ENCODE measurements at regions not wholly inside any gene's neighbourhood (a gene's known extent, or its start where the extent isn't known, plus 50 kb on each side); places are given as distances from the start of the nearest gene placed in this dataset.
"Not testable (repeated sequence)": the region's sequence is repeated elsewhere in the genome, so short reads cannot be mapped to it uniquely, and the experiment has no call there.

DNA sequence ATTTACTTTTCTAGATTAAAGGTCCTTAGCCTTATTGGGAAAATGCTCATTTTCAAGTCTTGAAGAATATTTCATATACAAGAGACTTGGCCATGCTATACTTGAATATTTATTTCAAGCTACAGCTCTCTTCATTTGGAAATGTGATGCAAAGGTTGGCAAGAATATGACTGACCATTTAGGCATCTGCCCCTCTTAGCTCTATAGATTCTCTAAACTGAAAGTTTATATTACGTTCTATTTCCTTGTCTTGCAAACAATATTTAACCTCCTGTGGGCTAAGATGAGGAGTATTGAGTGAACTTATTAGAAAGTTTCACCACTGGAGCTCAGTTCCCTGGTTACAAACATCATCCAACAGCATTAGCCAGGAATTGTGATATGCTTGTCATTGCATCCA is 593.1 kb downstream of the MAT2B start:
- DNase-seq = no peak

DNA sequence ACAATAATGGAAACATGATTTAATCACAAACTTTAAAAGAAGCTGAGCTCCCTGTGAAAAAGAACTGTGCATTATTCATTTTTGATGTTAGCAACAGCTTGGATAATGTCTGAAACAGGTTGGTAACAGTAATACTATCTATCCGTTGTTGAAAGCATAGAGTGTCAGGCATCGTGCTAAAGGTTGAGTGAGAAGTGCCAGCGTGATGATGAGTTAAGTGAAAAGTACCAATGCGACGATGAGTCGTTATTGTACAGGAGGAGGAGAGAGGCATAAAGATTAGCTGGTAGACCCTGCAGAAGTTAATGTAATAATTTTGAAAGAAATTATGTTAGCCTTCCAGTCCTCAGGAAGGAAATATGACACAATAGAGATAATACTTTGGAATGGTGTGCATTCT is 593.6 kb downstream of the MAT2B start:
- DNase-seq = no peak

DNA sequence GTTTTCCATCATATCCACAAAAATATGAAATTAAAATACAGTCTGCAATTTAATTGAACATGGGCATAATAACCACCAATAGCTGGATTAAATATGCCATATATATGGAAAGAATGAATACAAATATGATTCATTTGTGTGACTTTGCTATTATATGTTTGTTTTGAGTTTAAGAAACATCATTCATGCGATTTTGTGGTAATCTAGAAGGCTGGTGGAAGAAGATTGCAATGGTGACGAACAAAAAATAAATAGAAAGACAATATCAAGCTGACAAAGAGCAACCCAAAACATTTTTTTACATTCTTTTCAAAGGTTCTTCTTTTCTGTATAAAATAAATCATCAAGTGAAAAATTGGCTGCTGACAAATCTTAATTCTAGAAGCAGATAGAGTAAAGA is 610.0 kb downstream of the MAT2B start:
- DNase-seq = no peak

DNA sequence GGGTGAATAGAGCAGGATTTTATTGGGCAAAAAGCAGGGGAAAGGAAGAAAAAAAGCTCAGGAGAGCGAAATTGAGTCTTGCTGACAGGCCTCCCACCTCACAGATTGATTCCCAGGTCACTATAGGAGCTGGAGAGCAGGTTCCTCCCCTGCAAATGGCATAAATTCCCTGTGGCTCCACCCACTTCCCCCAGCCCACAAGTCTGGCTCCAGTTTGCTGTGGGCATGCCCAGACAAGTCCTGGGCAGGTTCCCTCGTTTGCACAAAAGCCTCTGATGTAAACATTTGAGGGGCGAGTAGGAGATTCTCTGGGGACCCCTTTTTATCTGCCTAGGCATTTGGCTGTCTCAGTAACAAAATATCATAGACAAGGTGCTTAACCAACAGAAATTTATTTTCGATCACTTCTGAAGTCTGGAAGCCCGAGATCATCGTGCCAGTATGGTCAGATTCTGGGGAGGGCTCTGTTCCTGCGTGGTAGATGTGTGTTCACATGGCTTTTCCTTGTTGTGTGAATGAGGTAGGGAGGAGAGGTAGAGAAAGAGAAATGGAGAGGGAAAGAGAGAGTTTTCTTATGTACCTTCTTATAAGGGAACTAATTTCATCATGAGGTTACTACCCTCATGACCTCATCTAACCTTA is 614.5 kb downstream of the MAT2B start:
- no peak for DNase-seq

DNA sequence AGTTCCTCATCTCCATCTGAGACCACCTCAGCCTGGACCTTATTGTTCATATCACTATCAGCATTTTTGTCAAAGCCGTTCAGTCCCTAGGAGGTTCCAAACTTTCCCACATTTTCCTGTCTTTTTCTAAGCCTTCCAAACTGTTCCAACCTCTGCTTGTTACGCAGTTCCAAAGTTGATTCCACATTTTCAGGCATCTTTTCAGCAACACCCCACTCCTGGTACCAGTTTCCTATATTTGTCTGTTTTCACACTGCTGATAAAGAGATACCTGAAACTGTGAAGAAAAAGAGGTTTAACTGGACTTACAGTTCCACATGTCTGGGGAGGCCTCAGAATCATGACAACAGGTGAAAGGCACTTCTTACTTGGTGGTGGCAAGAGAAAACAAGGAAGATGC is 622.1 kb downstream of the MAT2B start:
- no peak for DNase-seq

DNA sequence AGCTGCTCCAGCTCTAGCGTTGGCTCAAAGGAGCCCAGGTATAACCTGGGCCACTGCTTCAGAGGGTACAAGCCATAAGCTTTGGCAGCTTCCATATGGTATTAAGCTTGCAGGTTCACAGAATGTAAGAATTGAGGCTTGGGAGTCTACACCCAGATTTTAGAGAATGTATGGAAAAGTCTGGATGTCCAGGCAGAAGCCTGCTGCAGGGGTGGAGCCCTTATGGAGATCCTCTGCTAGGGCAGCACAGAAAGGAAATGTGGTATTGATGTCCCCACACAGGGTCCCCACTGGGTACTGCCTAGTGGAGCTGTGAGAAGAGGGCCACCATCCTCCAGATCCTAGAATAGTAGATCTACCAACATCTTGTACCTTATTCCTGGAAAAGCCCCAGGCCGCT is 626.9 kb downstream of the MAT2B start:
- DNase-seq = no peak

DNA sequence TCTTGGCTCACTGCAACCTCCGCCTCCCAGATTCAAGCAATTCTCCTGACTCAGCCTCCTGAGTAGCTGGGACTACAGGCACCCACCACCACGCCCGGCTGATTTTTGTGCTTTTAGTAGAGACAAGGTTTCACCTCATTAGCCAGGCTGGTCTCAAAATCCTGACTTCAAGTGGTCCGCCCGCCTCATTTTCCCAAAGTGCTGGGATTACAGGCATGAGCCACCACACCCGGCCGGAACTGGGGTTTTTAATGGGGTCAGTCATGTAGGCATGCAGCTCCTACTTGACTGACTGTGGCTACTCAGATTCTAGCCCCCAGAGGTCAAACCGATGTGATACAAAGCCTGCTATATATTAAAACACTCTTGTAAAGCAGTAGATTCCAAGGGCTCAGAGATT is 631.7 kb downstream of the MAT2B start:
- DNase-seq = no peak

DNA sequence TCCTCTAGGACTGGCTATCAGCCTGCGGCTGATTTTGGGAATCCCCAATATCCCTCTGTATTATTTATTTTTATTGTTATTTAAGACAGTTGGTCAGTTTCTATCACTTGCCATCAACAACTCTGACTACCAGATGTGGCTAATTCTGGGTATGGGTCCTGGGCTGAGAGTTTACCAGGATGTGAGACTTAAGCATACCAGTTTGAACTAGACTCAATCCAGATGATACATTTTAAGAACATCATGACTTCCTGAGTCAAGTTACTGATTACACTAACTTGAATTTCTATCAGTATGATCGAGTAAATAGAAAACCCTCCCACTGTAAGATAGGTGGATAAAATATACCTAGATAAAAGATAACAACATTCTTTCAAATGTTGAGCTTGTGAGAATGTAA is 634.0 kb downstream of the MAT2B start:
- no peak for DNase-seq

DNA sequence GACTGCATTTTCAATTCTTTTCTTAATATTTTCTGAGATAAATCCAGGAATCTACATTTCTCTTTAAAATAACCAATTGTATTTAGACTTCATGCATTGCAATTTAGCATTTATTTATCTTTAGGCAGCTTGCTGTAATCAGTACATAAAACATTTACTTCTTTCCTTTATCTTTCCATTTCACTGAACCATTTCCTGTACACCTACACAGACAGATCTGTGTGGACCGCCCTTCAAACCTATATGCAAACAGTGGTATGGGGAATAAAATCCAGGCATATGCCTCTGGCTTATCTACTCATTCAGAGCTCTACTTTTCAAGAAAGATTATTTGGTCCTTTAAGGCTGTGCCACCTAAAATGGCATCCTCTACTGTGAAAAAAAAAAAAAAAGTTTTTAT is 640.0 kb downstream of the MAT2B start:
- DNase-seq = no peak

DNA sequence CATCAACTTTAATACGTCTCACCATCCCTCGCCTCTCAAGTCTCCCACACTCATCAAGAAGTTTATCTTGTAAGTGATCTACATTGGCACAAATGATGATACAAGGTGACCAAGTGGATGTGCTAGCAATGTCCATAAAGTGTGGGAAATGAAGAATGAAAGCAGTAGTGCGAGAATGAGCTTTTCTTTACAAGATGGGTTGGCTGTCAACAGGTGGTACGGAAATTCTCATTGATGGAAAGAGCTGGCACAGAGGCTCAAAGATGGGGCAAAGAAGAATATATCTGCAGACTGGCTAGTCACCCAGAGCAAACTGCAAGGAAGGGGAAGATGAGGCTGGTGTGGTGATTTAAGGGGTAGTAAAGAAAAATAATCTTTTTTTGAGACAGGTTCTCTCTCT is 640.8 kb downstream of the MAT2B start:
- no peak for DNase-seq

DNA sequence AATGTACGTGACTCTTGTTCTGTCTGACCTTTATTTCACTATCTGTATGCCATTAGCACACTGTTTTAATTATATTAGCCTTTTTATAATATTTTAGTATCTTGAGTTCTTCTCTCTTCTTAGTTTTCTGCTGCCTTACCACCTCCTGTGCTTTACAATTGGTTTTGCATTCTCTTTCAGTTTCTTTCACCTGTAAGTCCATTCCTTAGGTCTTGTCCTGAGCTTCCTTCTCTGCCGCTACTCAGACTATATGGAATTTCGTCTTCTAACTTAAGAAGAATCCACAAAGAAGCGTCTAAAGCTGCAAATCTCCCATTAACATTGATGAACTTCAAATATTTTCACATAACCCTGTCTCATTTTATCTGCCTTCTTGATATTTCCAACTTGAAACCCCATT is 642.9 kb downstream of the MAT2B start:
- no peak for DNase-seq

DNA sequence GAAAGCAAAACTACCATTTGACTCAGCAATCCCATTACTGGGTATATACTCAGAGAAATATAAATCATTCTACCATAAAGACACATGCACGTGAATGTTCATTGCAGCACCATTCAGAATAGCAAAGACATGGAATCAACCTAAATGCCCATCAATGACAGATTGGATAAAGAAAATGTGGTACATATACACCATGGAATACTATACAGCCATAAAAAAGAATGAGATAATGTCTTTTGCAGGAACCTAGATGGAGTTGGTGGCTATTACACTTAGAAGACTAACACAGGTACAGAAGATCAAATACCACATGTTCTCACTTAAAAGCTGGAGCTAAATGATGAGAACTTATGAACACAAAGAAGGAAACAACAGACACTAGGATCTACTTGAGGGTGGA is 647.1 kb downstream of the MAT2B start:
- DNase-seq = not testable (repeated sequence)

DNA sequence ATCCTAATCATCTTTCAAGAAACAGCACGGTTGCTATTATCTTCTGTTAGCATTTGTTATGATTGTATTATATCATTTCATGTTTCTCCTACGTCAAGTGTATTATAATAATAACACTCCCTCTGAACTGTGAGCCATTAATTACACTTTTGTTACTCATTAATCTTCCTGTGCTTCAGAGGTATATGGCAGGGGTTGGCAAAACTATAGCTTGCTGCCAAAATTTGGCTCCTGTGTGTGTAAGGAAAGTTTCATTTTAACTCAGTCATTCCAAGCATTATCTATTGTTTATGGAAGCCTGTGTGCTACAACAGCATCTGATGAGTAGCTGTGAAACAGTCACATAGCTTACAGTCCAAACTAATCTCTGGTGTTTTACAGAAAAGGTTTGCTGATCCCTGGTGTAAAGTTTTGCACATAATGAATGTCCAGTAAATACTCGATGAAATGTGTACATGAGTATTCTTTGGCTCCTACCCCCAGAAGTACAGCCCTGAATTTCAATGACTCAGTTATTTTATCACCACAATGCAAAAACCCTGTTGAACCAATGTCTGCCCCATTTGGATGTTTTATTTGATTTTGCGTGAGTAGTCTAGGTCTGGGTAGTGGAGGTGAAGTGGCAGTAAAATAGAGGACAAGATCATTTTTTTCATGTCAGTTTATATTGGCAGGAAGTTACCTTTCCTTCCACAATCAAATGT is 648.2 kb downstream of the MAT2B start:
- no peak for DNase-seq

DNA sequence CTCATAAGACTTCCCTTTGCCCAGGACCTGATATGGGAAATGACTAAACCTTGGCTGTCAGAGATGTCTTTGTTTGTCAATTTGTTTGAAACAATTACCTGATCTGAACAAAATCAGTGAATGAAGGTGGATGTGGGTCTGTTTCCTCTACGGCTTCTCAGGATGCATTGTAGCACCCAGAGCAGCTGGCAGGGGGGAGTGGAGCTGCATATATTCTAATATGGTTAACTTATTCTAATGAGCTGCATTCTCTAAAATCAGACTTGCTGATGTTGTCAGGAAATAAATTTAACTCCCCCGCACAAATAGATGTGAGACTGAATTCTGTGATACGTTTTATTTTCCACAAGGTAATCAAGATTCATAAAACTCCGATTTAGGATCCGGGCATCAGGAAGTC is 665.4 kb downstream of the MAT2B start:
- DNase-seq = no peak

DNA sequence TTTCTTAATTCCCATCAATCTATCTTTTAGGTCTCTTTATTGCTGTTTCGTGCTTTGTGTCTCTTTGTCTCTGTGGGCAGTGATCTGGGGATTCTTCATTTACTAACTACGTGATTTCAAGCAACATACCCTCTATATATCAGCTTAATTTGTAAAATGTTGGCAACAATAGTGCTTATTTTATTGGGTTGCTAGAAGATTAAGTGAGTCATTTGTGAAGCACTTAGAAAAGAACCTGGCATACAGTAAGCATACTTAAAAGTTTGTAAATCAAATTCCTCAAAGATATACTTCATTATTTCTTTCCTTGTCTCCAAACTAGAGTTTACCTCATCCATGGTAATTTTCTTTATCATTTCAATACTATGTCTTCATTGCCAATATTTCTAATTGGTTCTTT is 669.7 kb downstream of the MAT2B start:
- no peak for DNase-seq

DNA sequence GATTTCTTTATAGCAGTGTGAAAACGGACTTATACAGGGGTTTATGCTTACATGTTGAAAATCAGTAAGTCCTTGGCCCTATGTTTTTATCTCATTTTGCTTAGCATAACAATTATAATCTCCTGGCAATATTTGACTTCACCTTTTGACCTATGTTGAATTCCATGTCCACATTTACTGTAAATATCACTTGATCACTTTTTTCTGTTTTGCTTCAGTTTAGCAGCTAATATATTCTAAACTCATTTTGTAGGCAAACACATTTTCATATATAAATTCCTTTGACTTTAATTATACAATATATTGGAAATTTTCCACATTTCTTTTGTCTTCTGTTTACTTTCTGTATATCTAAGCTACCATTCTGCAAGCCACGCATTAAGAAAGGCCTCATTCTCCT is 674.0 kb downstream of the MAT2B start:
- DNase-seq = no peak

DNA sequence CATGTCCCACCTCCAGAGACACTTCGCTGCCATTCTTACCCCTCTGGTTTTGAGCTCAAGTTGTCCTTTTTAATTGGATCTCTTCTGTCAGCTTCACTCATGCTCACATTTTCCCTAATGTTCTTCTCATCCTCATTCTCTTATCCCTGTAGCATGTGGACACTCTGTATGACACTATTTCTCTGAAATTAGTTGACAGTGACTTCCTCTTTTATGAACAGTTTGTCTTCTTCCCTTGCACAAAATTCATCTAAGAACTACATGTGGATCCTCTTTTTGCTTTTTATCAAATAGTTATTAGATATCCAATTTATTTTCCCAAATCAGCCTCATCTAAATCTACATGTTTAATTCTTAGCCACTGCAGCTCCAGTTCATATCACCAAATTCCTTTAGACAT is 676.2 kb downstream of the MAT2B start:
- DNase-seq = no peak

DNA sequence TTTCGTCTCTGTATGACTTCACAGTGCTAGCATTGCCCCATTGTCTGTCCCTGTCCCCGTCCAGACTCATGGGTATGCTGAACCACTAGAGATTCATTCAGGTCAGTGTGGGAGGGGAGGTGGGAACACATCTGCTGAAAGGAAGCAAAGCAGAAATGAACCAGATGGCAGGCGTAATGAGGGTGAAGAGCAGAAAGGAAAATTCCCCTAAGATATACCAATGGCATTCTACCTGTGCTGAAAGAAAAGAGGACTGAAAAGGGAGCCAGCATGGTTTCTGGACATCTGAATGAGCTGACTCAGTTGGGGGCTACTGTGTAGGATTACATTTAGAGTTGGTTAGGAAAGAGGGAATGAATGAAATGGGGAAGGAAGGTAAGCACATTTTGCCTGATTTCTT is 678.7 kb downstream of the MAT2B start:
- no peak for DNase-seq

DNA sequence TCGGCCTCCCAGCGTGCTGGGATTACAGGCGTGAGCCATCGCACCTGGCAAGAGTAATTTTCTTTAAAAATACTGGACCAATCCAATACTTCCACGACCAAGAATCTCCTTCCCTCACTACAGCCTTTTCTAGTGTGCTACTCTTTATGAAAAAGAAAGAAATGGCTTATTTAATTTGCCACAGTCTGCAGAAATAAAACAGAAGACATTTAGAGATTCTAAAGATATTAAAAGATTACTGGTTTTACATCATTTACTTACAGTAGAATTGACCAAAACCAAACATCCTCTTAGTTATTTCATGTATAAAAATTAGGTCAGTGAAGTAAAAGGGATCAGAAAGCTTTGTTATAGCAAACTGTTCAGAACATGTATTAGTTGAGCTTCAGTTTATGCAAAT is 679.6 kb downstream of the MAT2B start:
- no peak for DNase-seq

DNA sequence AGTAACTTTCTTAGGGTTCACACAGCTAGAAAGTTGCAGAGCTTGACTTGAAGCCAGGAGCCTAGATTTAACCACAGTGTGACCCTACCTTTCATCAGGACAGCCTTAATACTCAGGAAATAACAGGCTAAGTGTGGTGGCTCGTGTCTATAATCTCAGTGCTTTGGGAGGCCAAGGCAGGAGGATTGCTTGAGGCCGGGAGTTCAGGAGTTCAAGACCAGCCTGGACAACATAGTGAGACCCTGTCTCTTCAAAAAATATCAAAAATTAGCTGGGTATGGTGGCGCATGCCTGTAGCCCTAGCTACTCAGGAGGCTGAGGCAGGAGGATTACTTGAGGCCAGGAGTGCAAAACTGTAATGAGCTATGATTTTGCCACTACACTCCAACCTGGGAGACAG is 681.1 kb downstream of the MAT2B start:
- DNase-seq = no peak

DNA sequence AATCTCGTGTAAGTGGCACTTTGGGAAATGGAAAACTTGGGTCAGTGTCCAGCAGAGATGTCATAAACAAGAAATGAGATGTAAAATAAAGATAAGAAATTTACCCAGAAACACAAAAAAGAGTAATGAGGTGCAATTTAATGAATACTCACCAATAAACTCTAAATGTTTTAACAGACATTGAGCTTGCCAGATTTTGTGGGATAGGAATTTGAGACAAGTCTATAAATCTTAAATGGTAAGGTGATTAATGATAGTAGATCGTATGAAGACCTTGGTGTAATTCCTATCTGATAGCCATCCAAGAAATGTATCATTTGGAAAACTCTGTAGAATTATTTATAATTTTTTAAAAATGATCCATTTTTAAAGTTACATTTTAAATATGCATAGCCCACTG is 682.4 kb downstream of the MAT2B start:
- no peak for DNase-seq

DNA sequence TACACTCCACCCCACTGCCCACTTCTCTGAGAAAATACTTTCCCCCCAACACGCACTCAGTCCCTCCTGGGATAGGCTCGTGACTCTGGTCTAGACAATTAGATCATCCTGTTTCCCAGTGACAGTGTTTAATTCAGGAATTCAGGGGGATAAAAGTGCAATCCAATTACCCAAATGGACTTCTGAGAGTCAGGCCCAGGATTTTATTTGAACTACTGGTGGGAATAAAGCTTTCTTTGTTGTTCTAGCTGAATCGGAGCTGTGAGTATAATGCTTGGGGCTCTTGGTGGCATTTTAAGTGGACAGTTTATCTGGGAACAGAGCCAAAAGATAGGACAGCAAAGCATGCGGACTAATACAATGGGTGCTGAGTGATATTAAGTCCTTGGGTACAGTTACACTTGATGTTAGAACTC is 683.3 kb downstream of the MAT2B start:
- no peak for DNase-seq

DNA sequence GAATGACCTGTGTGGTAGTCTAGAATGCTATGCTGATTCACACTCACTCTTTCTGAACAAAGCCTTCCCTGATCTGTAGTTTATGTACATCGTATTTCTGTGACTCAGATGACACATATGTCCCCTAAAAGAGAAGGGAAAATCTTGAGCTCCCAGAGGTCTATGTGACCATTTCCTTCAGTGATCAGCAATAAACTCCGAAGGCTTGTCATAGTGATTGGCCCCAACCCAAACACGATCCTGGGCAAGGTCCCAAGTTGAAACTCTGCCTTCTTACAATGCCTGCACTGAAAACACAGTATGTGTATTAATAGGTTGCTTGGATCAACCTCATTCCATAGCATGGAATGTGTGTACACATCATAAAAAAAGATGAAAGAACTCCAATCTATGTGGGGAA is 685.8 kb downstream of the MAT2B start:
- DNase-seq = peak; percentile 47 to 60 (median 58)

DNA sequence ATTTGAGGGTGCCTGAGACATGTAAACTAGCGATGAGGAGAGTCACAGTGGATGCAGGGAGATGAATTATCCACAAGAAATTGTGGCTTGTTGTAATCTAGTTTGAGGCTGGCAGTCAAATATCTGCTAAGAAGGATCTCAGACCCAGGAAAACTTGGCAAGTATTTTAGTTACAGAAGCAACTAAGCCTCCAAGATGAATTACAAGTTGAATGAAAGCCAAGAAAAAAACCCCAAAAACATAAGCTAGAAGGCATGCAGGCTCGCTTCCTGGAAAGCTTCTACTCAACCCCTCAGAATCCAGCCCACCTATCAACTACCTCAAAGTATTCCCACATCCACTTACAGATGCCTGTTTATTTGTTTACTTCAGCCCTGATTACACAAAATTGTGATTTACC is 696.9 kb downstream of the MAT2B start:
- DNase-seq = peak in 1 of 3 donors; percentile 33

All from muscle of back (tissue), 3 donors.